Fibroblast of lung (primary cell): ENCODE measurements at regions not wholly inside any gene's neighbourhood (a gene's known extent, or its start where the extent isn't known, plus 50 kb on each side); places are given as distances from the start of the nearest gene placed in this dataset.
A peak's percentile ranks its signal among the peaks of the same experiment; 100 is the strongest.

Experiments used
- DNase-seq, 2 donors: peaks; one replicate each; pipeline versions ENCODE4 v3.0.0 to v3.0.0-alpha.2; 2010; ENCODE audit warnings: low read depth in 2 of 2
- H2AFZ ChIP-seq: 2 replicates; pipeline ENCODE4 v1.5.1; 2012; ENCODE audit warnings: low read length, control low read depth, inconsistent platforms
- H3K27ac ChIP-seq: 2 replicates; pipeline ENCODE4 v1.5.1; 2011; ENCODE audit warnings: low read length, control low read depth; ENCODE audit not compliant: insufficient read depth
- H3K27me3 ChIP-seq: 2 replicates; pipeline ENCODE4 v1.5.1; 2011; ENCODE audit warnings: mild to moderate bottlenecking, low read length; ENCODE audit not compliant: control insufficient read depth, insufficient read depth
- H3K36me3 ChIP-seq: 2 replicates; pipeline ENCODE4 v1.5.1; 2011; ENCODE audit warnings: low read length; ENCODE audit not compliant: control insufficient read depth, insufficient read depth
- H3K4me1 ChIP-seq: 2 replicates; pipeline ENCODE4 v1.5.1; 2011; ENCODE audit warnings: low read length; ENCODE audit not compliant: control insufficient read depth, insufficient read depth; ENCODE audit errors: extremely low read depth
- H3K4me2 ChIP-seq: 2 replicates; pipeline ENCODE4 v1.5.1; 2011; ENCODE audit warnings: low read length, control low read depth; ENCODE audit not compliant: insufficient read depth; ENCODE audit errors: extremely low read depth
- H3K4me3 ChIP-seq, 4 experiments: fragments of 200-600 bp in 1 of 4; sonication (generic) in 1 of 4; replicated peaks in 1 of 4; 2 replicates each; pipeline ENCODE4 v1.5.1; 2011 to 2016; ENCODE audit warnings: low read length in 4 of 4, low read depth in 3 of 4, mild to moderate bottlenecking in 3 of 4, control low read depth in 2 of 4, inconsistent platforms in 1 of 4, mixed read lengths in 1 of 4; ENCODE audit not compliant: insufficient read depth in 1 of 4; ENCODE audit errors: control extremely low read depth in 1 of 4
- H3K79me2 ChIP-seq: 2 replicates; pipeline ENCODE4 v1.5.1; 2012; ENCODE audit warnings: mild to moderate bottlenecking, low read length, inconsistent platforms; ENCODE audit not compliant: control insufficient read depth, insufficient read depth
- H3K9ac ChIP-seq: 2 replicates; pipeline ENCODE4 v1.5.1; 2011; ENCODE audit warnings: mild to moderate bottlenecking, low read length, control low read depth; ENCODE audit not compliant: insufficient read depth
- H3K9me3 ChIP-seq: 2 replicates; pipeline ENCODE4 v1.5.1; 2012; ENCODE audit warnings: low read depth, low read length; ENCODE audit not compliant: control insufficient read depth, insufficient read depth
- H4K20me1 ChIP-seq: 2 replicates; pipeline ENCODE4 v1.5.1; 2011; ENCODE audit warnings: low read length; ENCODE audit not compliant: control insufficient read depth, insufficient read depth; ENCODE audit errors: extremely low read depth
- EZH2 ChIP-seq: IDR thresholded peaks from 2 replicates; pipeline ENCODE4 v1.5.1; 2012; ENCODE audit warnings: low read length, control low read depth, mild to moderate bottlenecking; ENCODE audit errors: missing control alignments
- TF ChIP-seq, protein P1 (sequence below), 2 donors: IDR thresholded peaks in 1 of 2; conservative IDR thresholded peaks in 1 of 2; 1 replicate in 1 of 2; 2 replicates in 1 of 2; pipeline ENCODE4 v1.5.1; 2011 to 2012; ENCODE audit warnings: low read length in 2 of 2, control low read depth in 1 of 2, inconsistent platforms in 1 of 2, low read depth in 1 of 2, mild to moderate bottlenecking in 1 of 2

DNA sequence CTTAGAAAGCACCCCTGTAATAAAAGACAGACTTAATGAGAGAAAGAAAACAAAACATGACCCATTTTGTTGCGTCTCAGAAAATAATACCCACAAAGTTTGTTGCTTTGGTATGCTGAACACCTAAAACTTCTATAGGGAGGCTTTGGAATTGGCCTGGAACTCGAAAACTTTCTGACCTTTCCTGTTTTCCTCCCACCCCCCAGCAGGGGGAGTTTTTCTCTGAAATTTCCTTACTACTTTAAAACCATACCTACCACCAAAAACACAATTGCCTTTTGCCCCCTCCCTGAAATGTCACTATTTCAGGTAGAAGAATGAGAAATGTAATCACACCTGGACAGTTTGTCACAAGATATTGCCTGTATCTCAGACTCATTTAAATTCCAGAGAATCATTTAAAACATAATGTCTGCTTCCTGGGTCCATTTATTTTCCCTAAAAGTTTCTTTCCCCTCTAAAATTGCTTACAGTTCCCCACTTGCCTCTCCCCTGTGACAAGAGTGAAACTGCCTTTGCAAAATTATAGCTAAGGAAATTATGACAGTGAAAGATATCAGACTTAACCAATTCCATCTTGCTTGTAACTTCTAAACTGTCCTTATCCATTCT, 2700.2 kb downstream of the PCDH9 start:
- H3K9ac ChIP-seq: no peak overlapping the region
- H3K36me3 ChIP-seq: no peaks in the 10 kb centered on the region
- TF ChIP-seq EZH2: no peak
- TF ChIP-seq, protein P1, sequence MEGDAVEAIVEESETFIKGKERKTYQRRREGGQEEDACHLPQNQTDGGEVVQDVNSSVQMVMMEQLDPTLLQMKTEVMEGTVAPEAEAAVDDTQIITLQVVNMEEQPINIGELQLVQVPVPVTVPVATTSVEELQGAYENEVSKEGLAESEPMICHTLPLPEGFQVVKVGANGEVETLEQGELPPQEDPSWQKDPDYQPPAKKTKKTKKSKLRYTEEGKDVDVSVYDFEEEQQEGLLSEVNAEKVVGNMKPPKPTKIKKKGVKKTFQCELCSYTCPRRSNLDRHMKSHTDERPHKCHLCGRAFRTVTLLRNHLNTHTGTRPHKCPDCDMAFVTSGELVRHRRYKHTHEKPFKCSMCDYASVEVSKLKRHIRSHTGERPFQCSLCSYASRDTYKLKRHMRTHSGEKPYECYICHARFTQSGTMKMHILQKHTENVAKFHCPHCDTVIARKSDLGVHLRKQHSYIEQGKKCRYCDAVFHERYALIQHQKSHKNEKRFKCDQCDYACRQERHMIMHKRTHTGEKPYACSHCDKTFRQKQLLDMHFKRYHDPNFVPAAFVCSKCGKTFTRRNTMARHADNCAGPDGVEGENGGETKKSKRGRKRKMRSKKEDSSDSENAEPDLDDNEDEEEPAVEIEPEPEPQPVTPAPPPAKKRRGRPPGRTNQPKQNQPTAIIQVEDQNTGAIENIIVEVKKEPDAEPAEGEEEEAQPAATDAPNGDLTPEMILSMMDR (conservative IDR thresholded peaks at IDR 0.05 in 1 of 2, IDR thresholded peaks at IDR 0.05 in 1 of 2; ENCODE audit: low read depth in 1 of 2, low read length in 2 of 2): peak in 1 of 2 donors; percentile 64
- no peak overlapping the region for H3K27ac ChIP-seq
- H3K79me2 ChIP-seq: no peaks in the 10 kb centered on the region
- no peaks in the 10 kb centered on the region for H4K20me1 ChIP-seq
- no peak overlapping the region for H2AFZ ChIP-seq
- H3K27me3 ChIP-seq: no peaks in the 10 kb centered on the region
- H3K4me3 ChIP-seq: no peak overlapping the region
- no peak overlapping the region for H3K4me2 ChIP-seq
- H3K9me3 ChIP-seq: no peaks in the 10 kb centered on the region
- DNase-seq: peak in 1 of 2 donors; percentile 14
- H3K4me1 ChIP-seq: no peaks in the 10 kb centered on the region

DNA sequence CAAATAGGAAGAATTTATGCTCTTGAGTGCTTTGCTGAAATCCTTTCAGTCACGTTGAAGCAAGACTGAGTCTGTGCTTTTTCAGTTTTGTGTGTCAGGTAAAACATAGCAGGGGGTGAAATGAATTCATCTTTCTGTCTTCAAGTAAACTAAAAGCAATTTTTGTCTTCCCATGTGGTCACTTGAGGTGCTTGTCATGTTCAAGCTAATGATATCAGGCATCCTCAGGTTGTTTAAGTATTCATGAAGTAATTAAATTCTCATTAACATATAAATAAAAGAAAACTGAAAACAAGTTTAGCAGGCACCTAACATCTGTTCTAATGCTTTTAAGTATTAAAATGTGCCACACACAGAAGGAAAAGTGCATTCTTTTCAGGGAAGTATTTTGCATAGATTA, 2701.3 kb downstream of the PCDH9 start:
- Histone ChIP-seq H3K4me3 (no peak overlapping the region), H4K20me1 (no peaks in the 10 kb centered on the region), H3K4me1 (no peaks in the 10 kb centered on the region), H3K36me3 (no peaks in the 10 kb centered on the region), H3K9ac (no peak overlapping the region), H3K9me3 (no peaks in the 10 kb centered on the region), H3K79me2 (no peaks in the 10 kb centered on the region), H3K4me2 (no peak overlapping the region), H3K27me3 (no peaks in the 10 kb centered on the region), H3K27ac (no peak overlapping the region), H2AFZ (no peak overlapping the region)
- TF ChIP-seq EZH2: no peak
- TF ChIP-seq, protein P1 (conservative IDR thresholded peaks at IDR 0.05 in 1 of 2, IDR thresholded peaks at IDR 0.05 in 1 of 2; ENCODE audit: low read depth in 1 of 2, low read length in 2 of 2): no peak
- DNase-seq: no peak

DNA sequence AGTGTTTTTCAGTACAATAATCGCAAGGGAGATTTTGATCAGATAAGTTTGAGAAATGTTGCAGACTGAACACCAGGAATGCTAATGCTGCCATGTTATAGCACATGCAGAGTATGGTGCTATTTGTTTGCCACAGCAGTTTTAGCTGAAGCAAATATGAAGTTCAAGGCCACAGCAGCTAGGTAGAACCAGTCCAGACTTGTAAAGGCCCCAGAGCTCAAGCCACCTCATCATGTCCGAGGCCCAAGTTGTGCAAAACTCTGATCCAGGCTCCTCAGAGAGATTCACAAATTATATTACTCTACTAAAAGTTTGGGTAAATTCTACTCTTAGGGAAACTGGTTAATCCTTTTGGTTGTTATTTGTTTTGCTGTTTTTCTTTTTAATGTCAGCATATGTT, 2702.6 kb downstream of the PCDH9 start:
- H3K4me3 ChIP-seq: no peak overlapping the region
- H3K9ac ChIP-seq: no peak overlapping the region
- H3K4me2 ChIP-seq: no peak overlapping the region
- H3K27me3 ChIP-seq: no peaks in the 10 kb centered on the region
- no peak for DNase-seq
- no peak overlapping the region for H3K27ac ChIP-seq
- H3K4me1 ChIP-seq: no peaks in the 10 kb centered on the region
- no peak for TF ChIP-seq EZH2
- TF ChIP-seq, protein P1 (conservative IDR thresholded peaks at IDR 0.05 in 1 of 2, IDR thresholded peaks at IDR 0.05 in 1 of 2; ENCODE audit: low read depth in 1 of 2, low read length in 2 of 2): no peak
- H3K9me3 ChIP-seq: no peaks in the 10 kb centered on the region
- no peak overlapping the region for H2AFZ ChIP-seq
- no peaks in the 10 kb centered on the region for H3K36me3 ChIP-seq
- H4K20me1 ChIP-seq: no peaks in the 10 kb centered on the region
- no peaks in the 10 kb centered on the region for H3K79me2 ChIP-seq
